ENCODE measurements at regions not wholly inside any gene's neighbourhood (a gene's known extent, or its start where the extent isn't known, plus 50 kb on each side); places are given as distances from the start of the nearest gene placed in this dataset.

DNA sequence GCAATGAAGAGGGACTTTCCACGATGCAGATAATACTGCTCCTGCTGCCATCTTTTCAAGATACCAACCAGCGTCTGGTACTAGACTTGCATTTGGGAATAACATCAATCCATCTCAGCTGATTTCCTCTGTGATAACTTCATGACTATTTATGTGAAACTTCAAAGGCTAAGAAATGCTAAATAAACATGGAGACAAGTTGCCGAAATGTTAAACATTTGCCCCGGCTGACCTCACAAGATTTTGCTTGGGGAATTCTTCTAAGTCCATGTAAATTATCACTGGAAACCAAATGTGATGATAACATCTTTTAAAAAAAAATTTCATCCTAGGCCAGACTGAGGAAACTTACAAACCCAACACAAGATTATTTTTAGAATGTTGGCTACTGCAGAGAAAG, 185.8 kb upstream of the PRICKLE2 start:
- ATAC-seq = no peak
- Histone ChIP-seq H3K36me3 (no peaks in the 10 kb centered on the region), H3K4me1 (no peaks in the 10 kb centered on the region), H3K27ac (no peak overlapping the region), H3K4me3 (no peak overlapping the region), H3K27me3 (no peaks in the 10 kb centered on the region), H3K9me3 (no peaks in the 10 kb centered on the region)
- no peak for DNase-seq
- no peak for TF ChIP-seq POLR2A (IDR thresholded peaks at IDR 0.05)
- TF ChIP-seq, protein P1, sequence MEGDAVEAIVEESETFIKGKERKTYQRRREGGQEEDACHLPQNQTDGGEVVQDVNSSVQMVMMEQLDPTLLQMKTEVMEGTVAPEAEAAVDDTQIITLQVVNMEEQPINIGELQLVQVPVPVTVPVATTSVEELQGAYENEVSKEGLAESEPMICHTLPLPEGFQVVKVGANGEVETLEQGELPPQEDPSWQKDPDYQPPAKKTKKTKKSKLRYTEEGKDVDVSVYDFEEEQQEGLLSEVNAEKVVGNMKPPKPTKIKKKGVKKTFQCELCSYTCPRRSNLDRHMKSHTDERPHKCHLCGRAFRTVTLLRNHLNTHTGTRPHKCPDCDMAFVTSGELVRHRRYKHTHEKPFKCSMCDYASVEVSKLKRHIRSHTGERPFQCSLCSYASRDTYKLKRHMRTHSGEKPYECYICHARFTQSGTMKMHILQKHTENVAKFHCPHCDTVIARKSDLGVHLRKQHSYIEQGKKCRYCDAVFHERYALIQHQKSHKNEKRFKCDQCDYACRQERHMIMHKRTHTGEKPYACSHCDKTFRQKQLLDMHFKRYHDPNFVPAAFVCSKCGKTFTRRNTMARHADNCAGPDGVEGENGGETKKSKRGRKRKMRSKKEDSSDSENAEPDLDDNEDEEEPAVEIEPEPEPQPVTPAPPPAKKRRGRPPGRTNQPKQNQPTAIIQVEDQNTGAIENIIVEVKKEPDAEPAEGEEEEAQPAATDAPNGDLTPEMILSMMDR (IDR thresholded peaks at IDR 0.05) = no peak
- intact Hi-C loops (cut with DNase I) = no loop called here
- 49% methylated on average over 4 of the region's 4 CpGs for WGBS (ENCODE audit: insufficient coverage, low coverage, low lambda C conversion rate, missing lambda C conversion rate)

DNA sequence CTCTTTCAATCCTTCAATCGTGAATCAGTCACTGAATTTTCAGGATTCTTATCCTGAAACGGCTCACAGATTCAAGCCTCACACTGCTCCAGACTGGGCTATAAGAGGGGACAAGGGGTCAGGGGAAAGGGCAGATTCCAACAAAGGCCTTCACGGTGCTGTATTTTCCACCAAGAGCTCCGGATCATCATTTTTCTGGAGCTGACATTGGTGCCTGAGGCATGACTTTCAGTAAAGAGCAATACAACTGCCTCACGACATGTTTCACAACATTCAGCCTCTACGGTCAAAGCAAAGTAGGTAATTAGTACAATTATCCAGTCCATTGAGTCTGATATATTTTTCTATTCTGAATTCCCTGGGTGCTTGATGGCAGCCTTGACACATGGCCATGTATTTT, 185.0 kb upstream of the PRICKLE2 start:
- WGBS (ENCODE audit: insufficient coverage, low coverage, low lambda C conversion rate, missing lambda C conversion rate) = 77% methylated on average over 6 of the region's 6 CpGs

DNA sequence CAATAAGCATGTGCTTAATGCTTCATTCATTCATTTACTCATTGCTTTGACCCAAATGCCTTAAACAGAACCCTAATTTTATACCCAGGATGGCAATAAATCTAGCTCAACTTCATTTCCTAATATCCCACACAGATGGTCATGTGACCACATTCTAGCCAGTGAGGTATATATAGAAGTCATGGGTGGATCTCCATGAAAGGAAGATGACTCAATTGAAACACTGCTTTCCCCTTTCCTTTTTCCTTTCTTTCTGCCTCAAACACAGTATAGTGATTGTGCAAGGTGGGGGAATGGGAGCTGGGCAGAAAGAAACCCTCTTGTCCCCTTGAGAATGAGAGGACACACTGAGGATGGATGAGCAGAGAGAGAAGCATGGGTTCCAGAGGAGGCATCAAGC, 183.5 kb upstream of the PRICKLE2 start:
- no peaks in the 10 kb centered on the region for H3K27me3 ChIP-seq
- no peaks in the 10 kb centered on the region for H3K4me1 ChIP-seq
- intact Hi-C loops (cut with DNase I) = no loop called here
- H3K27ac ChIP-seq = no peak overlapping the region
- no peaks in the 10 kb centered on the region for H3K9me3 ChIP-seq
- H3K4me3 ChIP-seq = no peak overlapping the region
- no peaks in the 10 kb centered on the region for H3K36me3 ChIP-seq
- no peak for TF ChIP-seq POLR2A (IDR thresholded peaks at IDR 0.05)
- TF ChIP-seq, protein P1 (IDR thresholded peaks at IDR 0.05) = no peak
- DNase-seq = no peak
- no peak for ATAC-seq

More for the DNA sequence above, 185.0 kb upstream of the PRICKLE2 start:
- TF ChIP-seq, protein P1 (IDR thresholded peaks at IDR 0.05) = no peak
- TF ChIP-seq POLR2A (IDR thresholded peaks at IDR 0.05) = no peak
- Histone ChIP-seq H3K4me1 (no peaks in the 10 kb centered on the region), H3K27me3 (no peaks in the 10 kb centered on the region), H3K27ac (no peak overlapping the region), H3K9me3 (no peaks in the 10 kb centered on the region), H3K4me3 (no peak overlapping the region), H3K36me3 (no peaks in the 10 kb centered on the region)
- ATAC-seq (no peak), DNase-seq (no peak)
- intact Hi-C loops (cut with DNase I) = no loop called here

DNA sequence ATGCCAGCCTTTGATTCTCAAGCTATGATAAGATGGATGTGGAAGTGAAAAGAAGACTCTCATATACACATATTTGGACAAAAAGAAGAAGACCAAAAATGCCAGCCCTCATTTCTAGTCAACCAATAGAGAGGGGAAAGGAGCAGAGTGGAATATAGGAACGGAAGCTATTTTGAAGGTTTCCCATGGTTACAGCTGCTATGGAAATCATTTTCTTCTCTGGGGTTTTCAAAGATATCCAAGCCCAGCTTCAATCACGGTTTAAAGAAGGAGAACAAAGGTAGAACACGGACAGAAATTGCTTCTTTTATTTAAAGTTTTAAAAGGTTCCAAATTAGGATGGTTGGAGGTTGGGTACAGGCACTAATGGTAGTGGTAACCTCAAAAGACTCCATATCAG, 181.0 kb upstream of the PRICKLE2 start:
- Histone ChIP-seq H3K36me3 (no peaks in the 10 kb centered on the region), H3K27ac (no peak overlapping the region), H3K4me1 (no peaks in the 10 kb centered on the region), H3K27me3 (no peaks in the 10 kb centered on the region), H3K9me3 (no peaks in the 10 kb centered on the region), H3K4me3 (no peak overlapping the region)
- DNase-seq (no peak), ATAC-seq (no peak)
- intact Hi-C loops (cut with DNase I) = no loop called here
- TF ChIP-seq, protein P1 (IDR thresholded peaks at IDR 0.05) = no peak
- TF ChIP-seq POLR2A (IDR thresholded peaks at IDR 0.05) = no peak
- 35% methylated on average over 3 of the region's 3 CpGs for WGBS (ENCODE audit: insufficient coverage, low coverage, low lambda C conversion rate, missing lambda C conversion rate)

DNA sequence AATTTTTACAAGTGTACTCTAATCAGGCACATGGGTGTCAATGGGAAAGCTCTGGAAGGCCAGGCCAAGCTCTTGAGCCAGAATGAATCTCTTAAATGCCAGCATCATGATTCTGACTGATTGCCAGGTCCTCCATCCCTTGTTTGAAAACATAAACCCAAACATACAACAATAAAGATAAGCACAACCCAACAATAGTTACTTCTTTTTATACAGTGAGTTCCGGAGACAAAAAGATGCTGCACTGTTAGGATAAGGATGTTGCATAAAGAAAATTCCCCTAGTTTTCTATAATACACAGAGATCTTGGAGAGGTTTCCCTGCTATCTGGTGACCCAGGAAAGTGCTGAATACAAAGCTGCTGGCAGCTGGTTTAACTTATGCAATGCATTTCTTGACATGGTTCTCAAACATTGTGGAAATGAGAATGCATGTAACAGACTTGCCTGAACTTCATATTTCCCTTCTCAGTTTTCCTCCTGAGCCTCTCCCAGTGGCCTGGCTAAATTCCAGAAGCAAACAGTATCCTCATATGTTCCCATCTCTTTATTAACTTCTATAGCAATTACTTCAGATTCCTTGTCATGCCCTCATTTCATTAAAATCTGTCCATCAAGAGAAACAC, 180.1 kb upstream of the PRICKLE2 start:
- Histone ChIP-seq H3K27ac (no peak overlapping the region), H3K9me3 (no peaks in the 10 kb centered on the region), H3K36me3 (no peaks in the 10 kb centered on the region), H3K27me3 (no peaks in the 10 kb centered on the region), H3K4me1 (no peaks in the 10 kb centered on the region), H3K4me3 (no peak overlapping the region)
- ATAC-seq (no peak), DNase-seq (no peak)
- TF ChIP-seq, protein P1 (IDR thresholded peaks at IDR 0.05) = no peak
- no peak for TF ChIP-seq POLR2A (IDR thresholded peaks at IDR 0.05)
- intact Hi-C loops (cut with DNase I) = no loop called here
- WGBS (ENCODE audit: insufficient coverage, low coverage, low lambda C conversion rate, missing lambda C conversion rate) = 94% methylated on average over 1 of the region's 1 CpG
